ENCODE measurements at regions not wholly inside any gene's neighbourhood (a gene's known extent, or its start where the extent isn't known, plus 50 kb on each side); places are given as distances from the start of the nearest gene placed in this dataset.

GRCh38 chr5:133905424-133905823 is 63.0 kb downstream of the C5orf15 start:
- H3K27ac Mint-ChIP-seq = no peak overlapping the region
- Histone ChIP-seq H3K4me3 (ENCODE audit: control insufficient read depth in 1 of 2, extremely low read depth in 1 of 2, low read length in 1 of 2) (no peak overlapping the region), H3K36me3 (ENCODE audit: control insufficient read depth in 2 of 2, extremely low read depth in 1 of 2, insufficient read depth in 1 of 2, low read length in 1 of 2) (no peaks in the 10 kb centered on the region), H3K27ac (ENCODE audit: low read length) (no peak overlapping the region), H3K9me3 (no peaks in the 10 kb centered on the region), H3K27me3 (replicated peaks in 1 of 2; ENCODE audit: control insufficient read depth in 2 of 2, extremely low read depth in 1 of 2, insufficient read depth in 2 of 2, low read length in 1 of 2) (peaks cover 0 to 5% of the 10 kb centered on the region in 2 experiments), H3K4me1 (ENCODE audit: control insufficient read depth in 1 of 2, extremely low read depth in 1 of 2, insufficient read depth in 2 of 2, low read length in 2 of 2) (no peaks in the 10 kb centered on the region)
- no peaks in the 10 kb centered on the region for H3K27me3 Mint-ChIP-seq
- ATAC-seq (replicated peaks in 1 of 4) (no peak), DNase-seq (no peak)
- H3K9me3 Mint-ChIP-seq = no peaks in the 10 kb centered on the region
- no peaks in the 10 kb centered on the region for H3K36me3 Mint-ChIP-seq
- no peak overlapping the region for H3K4me3 Mint-ChIP-seq
- WGBS (ENCODE audit: insufficient coverage) = 83% methylated on average over 7 of the region's 8 CpGs
- no peaks in the 10 kb centered on the region for H3K4me1 Mint-ChIP-seq
- ChIA-PET POLR2A (no interaction called here), CTCF (no interaction called here)

GRCh38 chr5:133904641-133905040 is 63.8 kb downstream of the C5orf15 start:
- Mint-ChIP-seq H3K27ac (no peak overlapping the region), H3K4me1 (no peaks in the 10 kb centered on the region), H3K4me3 (no peak overlapping the region), H3K36me3 (no peaks in the 10 kb centered on the region), H3K9me3 (no peaks in the 10 kb centered on the region), H3K27me3 (no peaks in the 10 kb centered on the region)
- H3K27ac ChIP-seq (ENCODE audit: low read length) = no peak overlapping the region
- no peaks in the 10 kb centered on the region for H3K9me3 ChIP-seq
- DNase-seq (no peak), ATAC-seq (replicated peaks in 1 of 4) (no peak)
- CTCF ChIA-PET = no interaction called here
- H3K4me3 ChIP-seq (ENCODE audit: control insufficient read depth in 1 of 2, extremely low read depth in 1 of 2, low read length in 1 of 2) = no peak overlapping the region
- 89% methylated on average over 7 of the region's 8 CpGs for WGBS (ENCODE audit: insufficient coverage)
- peaks cover 0 to 5% of the 10 kb centered on the region in 2 experiments for H3K27me3 ChIP-seq (replicated peaks in 1 of 2; ENCODE audit: control insufficient read depth in 2 of 2, extremely low read depth in 1 of 2, insufficient read depth in 2 of 2, low read length in 1 of 2)
- POLR2A ChIA-PET = no interaction called here
- H3K36me3 ChIP-seq (ENCODE audit: control insufficient read depth in 2 of 2, extremely low read depth in 1 of 2, insufficient read depth in 1 of 2, low read length in 1 of 2) = no peaks in the 10 kb centered on the region
- no peaks in the 10 kb centered on the region for H3K4me1 ChIP-seq (ENCODE audit: control insufficient read depth in 1 of 2, extremely low read depth in 1 of 2, insufficient read depth in 2 of 2, low read length in 2 of 2)

DNA sequence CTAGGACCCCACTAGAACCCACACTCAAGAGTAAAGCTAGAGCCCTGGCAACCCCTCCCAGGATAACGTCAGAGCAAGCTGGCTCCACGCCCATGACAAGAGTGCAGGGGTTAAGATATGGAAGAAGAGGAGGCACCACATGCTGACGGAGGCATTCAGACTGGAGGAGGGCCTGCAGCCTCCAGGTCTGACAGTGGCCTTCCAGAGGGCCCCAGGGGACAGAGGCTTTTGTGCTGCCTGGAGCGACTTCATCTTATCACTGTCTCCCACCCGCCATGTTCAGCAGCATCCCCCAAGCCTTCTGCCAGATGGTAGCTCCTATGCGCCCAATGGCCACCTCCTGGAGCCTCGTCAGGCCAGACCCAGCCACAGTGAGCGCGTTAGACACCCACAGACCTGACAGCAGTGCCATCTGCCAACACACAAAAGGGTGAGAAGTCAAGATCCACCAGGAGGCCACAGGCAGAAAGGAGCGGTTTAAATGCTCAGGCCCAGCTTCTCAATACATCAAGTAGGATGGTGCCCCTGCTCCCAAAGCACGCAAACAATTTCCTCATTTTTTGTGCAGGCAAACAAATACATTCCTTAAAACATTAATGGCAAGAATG is 65.8 kb downstream of the C5orf15 start:
- Mint-ChIP-seq H3K4me3 (no peak overlapping the region), H3K9me3 (no peaks in the 10 kb centered on the region), H3K27ac (no peak overlapping the region), H3K4me1 (no peaks in the 10 kb centered on the region), H3K27me3 (no peaks in the 10 kb centered on the region), H3K36me3 (no peaks in the 10 kb centered on the region)
- no peak overlapping the region for H3K27ac ChIP-seq (ENCODE audit: low read length)
- no peak overlapping the region for H3K4me3 ChIP-seq (ENCODE audit: control insufficient read depth in 1 of 2, extremely low read depth in 1 of 2, low read length in 1 of 2)
- ChIA-PET POLR2A (no interaction called here), CTCF (no interaction called here)
- H3K4me1 ChIP-seq (ENCODE audit: control insufficient read depth in 1 of 2, extremely low read depth in 1 of 2, insufficient read depth in 2 of 2, low read length in 2 of 2) = no peaks in the 10 kb centered on the region
- H3K27me3 ChIP-seq (replicated peaks in 1 of 2; ENCODE audit: control insufficient read depth in 2 of 2, extremely low read depth in 1 of 2, insufficient read depth in 2 of 2, low read length in 1 of 2) = peaks cover 0 to 17% of the 10 kb centered on the region in 2 experiments
- 82% methylated on average over 8 of the region's 11 CpGs for WGBS (ENCODE audit: insufficient coverage)
- no peak for DNase-seq
- no peak for ATAC-seq (replicated peaks in 1 of 4)
- no peaks in the 10 kb centered on the region for H3K36me3 ChIP-seq (ENCODE audit: control insufficient read depth in 2 of 2, extremely low read depth in 1 of 2, insufficient read depth in 1 of 2, low read length in 1 of 2)
- no peaks in the 10 kb centered on the region for H3K9me3 ChIP-seq

GRCh38 chr5:133900534-133901270 is 67.7 kb downstream of the C5orf15 start:
- Histone ChIP-seq H3K27me3 (replicated peaks in 1 of 2; ENCODE audit: control insufficient read depth in 2 of 2, extremely low read depth in 1 of 2, insufficient read depth in 2 of 2, low read length in 1 of 2) (peaks cover 0 to 17% of the 10 kb centered on the region in 2 experiments), H3K4me1 (ENCODE audit: control insufficient read depth in 1 of 2, extremely low read depth in 1 of 2, insufficient read depth in 2 of 2, low read length in 2 of 2) (no peaks in the 10 kb centered on the region), H3K4me3 (ENCODE audit: control insufficient read depth in 1 of 2, extremely low read depth in 1 of 2, low read length in 1 of 2) (no peak overlapping the region), H3K36me3 (ENCODE audit: control insufficient read depth in 2 of 2, extremely low read depth in 1 of 2, insufficient read depth in 1 of 2, low read length in 1 of 2) (no peaks in the 10 kb centered on the region), H3K27ac (ENCODE audit: low read length) (no peak overlapping the region), H3K9me3 (no peaks in the 10 kb centered on the region)
- Mint-ChIP-seq H3K27me3 (no peaks in the 10 kb centered on the region), H3K36me3 (no peaks in the 10 kb centered on the region), H3K27ac (no peak overlapping the region), H3K4me1 (peaks cover 0 to 5% (median 0%) of the 10 kb centered on the region in 3 donors), H3K9me3 (no peaks in the 10 kb centered on the region), H3K4me3 (no peak overlapping the region)
- DNase-seq (no peak), ATAC-seq (replicated peaks in 1 of 4) (no peak)
- CTCF ChIA-PET = interaction anchor here in 1 of 2 donors (0.5 kb wide), 1 partner anchor 80 kb away, joined by 4 read pairs; no protein-coding TSS in a partner anchor
- POLR2A ChIA-PET = no interaction called here
- no CpG with 5 or more reads among the region's 15 CpGs for WGBS (ENCODE audit: insufficient coverage)

DNA sequence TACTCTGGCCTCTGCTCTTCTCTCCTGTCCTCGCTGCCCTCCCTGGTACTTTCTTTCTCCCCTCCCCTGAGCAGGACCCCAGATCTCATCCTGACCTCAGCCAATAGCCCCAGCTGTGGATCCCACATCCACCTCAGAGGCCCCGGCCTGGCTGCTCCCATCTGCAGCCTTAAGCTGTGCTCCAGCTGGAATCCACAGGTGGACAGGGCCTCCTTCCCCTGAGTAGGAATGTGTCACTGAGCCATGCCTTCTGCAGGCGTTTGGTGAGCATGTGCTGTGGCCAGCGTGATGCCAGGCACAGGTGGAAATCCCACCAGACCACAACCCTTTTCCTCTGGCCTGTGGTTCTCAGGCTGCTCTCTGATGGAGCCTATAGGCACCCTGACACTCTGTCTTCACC is 68.9 kb downstream of the C5orf15 start:
- ChIA-PET POLR2A (no interaction called here), CTCF (no interaction called here)
- Mint-ChIP-seq H3K4me1 (peaks cover 0 to 5% (median 0%) of the 10 kb centered on the region in 3 donors), H3K27me3 (no peaks in the 10 kb centered on the region), H3K4me3 (no peak overlapping the region), H3K36me3 (no peaks in the 10 kb centered on the region), H3K9me3 (no peaks in the 10 kb centered on the region), H3K27ac (no peak overlapping the region)
- H3K27me3 ChIP-seq (replicated peaks in 1 of 2; ENCODE audit: control insufficient read depth in 2 of 2, extremely low read depth in 1 of 2, insufficient read depth in 2 of 2, low read length in 1 of 2) = peaks cover 0 to 17% of the 10 kb centered on the region in 2 experiments
- 42% methylated on average over 3 of the region's 4 CpGs for WGBS (ENCODE audit: insufficient coverage)
- H3K4me1 ChIP-seq (ENCODE audit: control insufficient read depth in 1 of 2, extremely low read depth in 1 of 2, insufficient read depth in 2 of 2, low read length in 2 of 2) = no peaks in the 10 kb centered on the region
- ATAC-seq (replicated peaks in 1 of 4) (no peak), DNase-seq (no peak)
- H3K27ac ChIP-seq (ENCODE audit: low read length) = no peak overlapping the region
- H3K4me3 ChIP-seq (ENCODE audit: control insufficient read depth in 1 of 2, extremely low read depth in 1 of 2, low read length in 1 of 2) = no peak overlapping the region
- no peaks in the 10 kb centered on the region for H3K36me3 ChIP-seq (ENCODE audit: control insufficient read depth in 2 of 2, extremely low read depth in 1 of 2, insufficient read depth in 1 of 2, low read length in 1 of 2)
- no peaks in the 10 kb centered on the region for H3K9me3 ChIP-seq

- H3K27ac ChIP-seq (ENCODE audit: low read length) = no peak overlapping the region
- Mint-ChIP-seq H3K9me3 (no peaks in the 10 kb centered on the region), H3K4me3 (no peak overlapping the region), H3K4me1 (peaks cover 0 to 5% (median 0%) of the 10 kb centered on the region in 3 donors), H3K27ac (no peak overlapping the region), H3K27me3 (no peaks in the 10 kb centered on the region), H3K36me3 (no peaks in the 10 kb centered on the region)
- peaks cover 0 to 14% of the 10 kb centered on the region in 2 experiments for H3K27me3 ChIP-seq (replicated peaks in 1 of 2; ENCODE audit: control insufficient read depth in 2 of 2, extremely low read depth in 1 of 2, insufficient read depth in 2 of 2, low read length in 1 of 2)
- POLR2A ChIA-PET = no interaction called here
- ATAC-seq (replicated peaks in 1 of 4) (no peak), DNase-seq (no peak)
- H3K4me3 ChIP-seq (ENCODE audit: control insufficient read depth in 1 of 2, extremely low read depth in 1 of 2, low read length in 1 of 2) = no peak overlapping the region
- H3K9me3 ChIP-seq = no peaks in the 10 kb centered on the region
- no peaks in the 10 kb centered on the region for H3K36me3 ChIP-seq (ENCODE audit: control insufficient read depth in 2 of 2, extremely low read depth in 1 of 2, insufficient read depth in 1 of 2, low read length in 1 of 2)
- no peaks in the 10 kb centered on the region for H3K4me1 ChIP-seq (ENCODE audit: control insufficient read depth in 1 of 2, extremely low read depth in 1 of 2, insufficient read depth in 2 of 2, low read length in 2 of 2)
- WGBS (ENCODE audit: insufficient coverage) = 65% methylated on average over 2 of the region's 3 CpGs
- CTCF ChIA-PET = no interaction called here
These were observed 70.0 kb downstream of the C5orf15 start for GRCh38 chr5:133898440-133898839.

Measured in T-cell (primary cell).